Mucosa of rectum (tissue), 2 donors: ENCODE measurements at regions not wholly inside any gene's neighbourhood (a gene's known extent, or its start where the extent isn't known, plus 50 kb on each side); places are given as distances from the start of the nearest gene placed in this dataset.

Experiments
- H3K27ac ChIP-seq, 2 donors: one replicate each; pipeline ENCODE4 v1.7.0; 2013; ENCODE audit warnings: inconsistent platforms in 2 of 2, low read depth in 2 of 2, low read length in 2 of 2
- H3K27me3 ChIP-seq, 2 donors: one replicate each; pipeline ENCODE4 v1.7.0; 2013; ENCODE audit warnings: low read length in 2 of 2; ENCODE audit not compliant: control insufficient read depth in 2 of 2, insufficient read depth in 2 of 2
- H3K36me3 ChIP-seq, 2 donors: one replicate each; pipeline ENCODE4 v1.7.0; 2013; ENCODE audit warnings: low read length in 2 of 2; ENCODE audit not compliant: control insufficient read depth in 2 of 2, insufficient read depth in 2 of 2
- H3K4me1 ChIP-seq, 2 donors: one replicate each; pipeline ENCODE4 v1.7.0; 2013; ENCODE audit warnings: low read length in 2 of 2, mild to moderate bottlenecking in 1 of 2; ENCODE audit not compliant: control insufficient read depth in 2 of 2, insufficient read depth in 2 of 2
- H3K4me3 ChIP-seq, 2 donors: one replicate each; pipeline ENCODE4 v1.7.0; 2013; ENCODE audit warnings: low read length in 2 of 2
- H3K9ac ChIP-seq, 2 donors: one replicate each; pipeline ENCODE4 v1.7.0; 2013; ENCODE audit warnings: low read length in 2 of 2, low read depth in 1 of 2, mild to moderate bottlenecking in 1 of 2
- H3K9me3 ChIP-seq, 2 donors: one replicate each; pipeline ENCODE4 v1.7.0; 2013; ENCODE audit warnings: low read length in 2 of 2; ENCODE audit not compliant: control insufficient read depth in 2 of 2
- donor health status: healthy.
- donor health status: Normal muscosa, but diverticular disease.

DNA sequence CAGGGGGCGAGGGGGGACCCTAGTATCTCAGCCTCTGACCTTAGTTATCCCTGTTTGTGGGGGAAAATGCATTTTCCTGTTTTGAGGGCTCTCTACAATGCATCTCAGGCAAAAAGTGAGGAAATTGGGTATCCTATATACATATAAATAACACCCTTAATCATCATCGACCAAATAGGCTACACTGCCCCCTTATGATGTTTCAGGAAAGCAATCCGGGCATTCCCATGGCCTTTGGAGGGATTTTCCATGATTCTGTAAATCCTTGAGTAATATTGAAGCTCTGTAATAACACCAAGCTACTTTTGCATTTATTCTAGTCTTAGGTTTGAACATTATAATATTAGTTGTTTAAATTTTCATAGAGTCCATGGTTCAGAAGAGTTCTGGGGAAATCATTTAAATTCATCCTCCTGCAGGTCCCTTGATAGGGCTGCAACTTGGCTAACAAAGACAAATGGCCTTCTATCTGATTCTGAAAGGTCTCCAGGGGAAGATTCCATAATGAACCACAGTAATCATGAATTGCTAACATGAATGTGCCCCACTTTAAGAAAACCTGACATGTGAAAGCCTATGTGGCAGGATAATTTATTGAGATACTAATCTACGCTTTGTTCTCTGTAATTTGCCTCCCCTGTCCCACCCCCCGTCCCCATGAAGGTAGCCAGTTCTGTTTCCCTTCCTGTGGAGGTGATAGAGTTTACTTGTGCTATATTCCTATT lies 91.5 kb upstream of the SCOC start:
- Histone ChIP-seq H3K36me3 (no peaks in the 10 kb centered on the region), H3K27ac (no peak overlapping the region), H3K27me3 (no peaks in the 10 kb centered on the region), H3K4me3 (no peak overlapping the region), H3K4me1 (no peaks in the 10 kb centered on the region), H3K9me3 (no peaks in the 10 kb centered on the region), H3K9ac (no peak overlapping the region)

DNA sequence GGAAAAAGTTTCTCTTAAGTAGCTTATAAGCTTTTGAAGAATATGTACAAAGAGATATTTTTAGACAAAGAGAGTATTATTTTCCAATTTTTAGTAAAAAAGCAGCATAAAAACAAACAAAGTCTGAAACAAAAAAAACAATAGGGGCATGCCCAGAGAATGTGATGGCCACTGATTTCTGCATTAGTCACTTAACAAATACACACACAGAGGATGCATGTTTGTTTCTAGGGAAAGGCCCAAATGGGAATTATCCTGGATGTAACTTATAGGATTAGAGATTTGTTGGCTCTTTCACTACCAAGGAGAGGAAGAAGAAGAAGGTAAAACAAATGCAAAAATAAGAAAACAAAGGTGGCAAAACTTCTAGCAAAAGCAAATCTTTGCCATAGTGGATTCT lies 95.9 kb upstream of the SCOC start:
- H3K9ac ChIP-seq = no peak overlapping the region
- H3K36me3 ChIP-seq = no peaks in the 10 kb centered on the region

GRCh38 chr4:140271553-140271952 lies 101.9 kb upstream of the SCOC start:
- H3K4me3 ChIP-seq = no peak overlapping the region
- H3K4me1 ChIP-seq = no peaks in the 10 kb centered on the region
- no peaks in the 10 kb centered on the region for H3K27me3 ChIP-seq
- H3K27ac ChIP-seq = no peak overlapping the region
- no peaks in the 10 kb centered on the region for H3K36me3 ChIP-seq
- H3K9me3 ChIP-seq = no peaks in the 10 kb centered on the region
- no peak overlapping the region for H3K9ac ChIP-seq

More for the DNA sequence above, 95.9 kb upstream of the SCOC start:
- no peak overlapping the region for H3K27ac ChIP-seq
- no peak overlapping the region for H3K4me3 ChIP-seq
- H3K27me3 ChIP-seq = no peaks in the 10 kb centered on the region
- H3K9me3 ChIP-seq = no peaks in the 10 kb centered on the region
- no peaks in the 10 kb centered on the region for H3K4me1 ChIP-seq

DNA sequence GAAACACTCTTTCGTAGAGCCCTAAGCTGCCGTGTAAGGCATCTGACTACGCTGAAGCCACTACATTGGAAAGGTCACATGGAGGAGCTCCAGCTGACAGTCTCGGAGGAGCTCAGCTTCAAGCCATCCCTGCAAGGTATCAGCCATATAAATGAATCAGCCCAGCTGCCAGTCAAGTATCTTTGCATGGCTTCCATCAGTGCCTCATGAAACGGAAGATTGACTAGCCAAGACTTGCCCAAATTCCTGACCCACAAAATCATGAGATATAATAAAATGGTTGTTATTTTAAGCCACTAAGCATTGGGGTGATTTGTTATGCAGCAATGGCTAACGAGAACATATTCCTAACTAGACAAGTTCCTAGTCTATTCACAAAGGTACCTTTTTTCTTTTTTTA lies 104.1 kb upstream of the SCOC start:
- H3K27ac ChIP-seq = no peak overlapping the region
- no peaks in the 10 kb centered on the region for H3K27me3 ChIP-seq
- H3K4me3 ChIP-seq = no peak overlapping the region
- H3K36me3 ChIP-seq = no peaks in the 10 kb centered on the region
- H3K4me1 ChIP-seq = no peaks in the 10 kb centered on the region
- no peaks in the 10 kb centered on the region for H3K9me3 ChIP-seq
- no peak overlapping the region for H3K9ac ChIP-seq

- no peak overlapping the region for H3K9ac ChIP-seq
- H3K4me3 ChIP-seq = no peak overlapping the region
- no peaks in the 10 kb centered on the region for H3K4me1 ChIP-seq
- no peaks in the 10 kb centered on the region for H3K36me3 ChIP-seq
- H3K27ac ChIP-seq = no peak overlapping the region
- no peaks in the 10 kb centered on the region for H3K27me3 ChIP-seq
- no peaks in the 10 kb centered on the region for H3K9me3 ChIP-seq
Measured at GRCh38 chr4:140268186-140268841, 105.1 kb upstream of the SCOC start.

DNA sequence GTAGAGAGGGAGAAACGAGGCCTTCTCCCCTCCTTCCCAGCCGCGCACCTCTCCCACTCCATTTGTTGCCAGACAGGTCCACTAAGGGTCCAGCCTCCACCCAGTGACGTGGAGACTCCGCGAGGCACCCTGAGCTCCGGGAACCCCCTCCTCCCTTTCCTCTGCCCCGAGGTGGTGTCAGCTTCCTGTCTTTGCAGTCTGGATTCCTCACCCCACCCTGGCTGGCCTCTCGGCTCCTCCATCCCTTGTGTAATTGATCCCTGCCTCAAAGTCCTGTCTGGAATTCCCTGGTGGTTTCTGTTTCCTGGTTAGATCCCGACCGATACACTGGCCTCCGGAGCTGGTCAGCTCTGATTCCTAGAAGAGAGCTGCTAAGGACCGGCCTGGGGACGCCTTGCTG lies 105.9 kb upstream of the SCOC start:
- no peaks in the 10 kb centered on the region for H3K36me3 ChIP-seq
- H3K4me3 ChIP-seq = no peak overlapping the region
- H3K27me3 ChIP-seq = no peaks in the 10 kb centered on the region
- no peaks in the 10 kb centered on the region for H3K9me3 ChIP-seq
- H3K27ac ChIP-seq = no peak overlapping the region
- no peak overlapping the region for H3K9ac ChIP-seq
- H3K4me1 ChIP-seq = no peaks in the 10 kb centered on the region

DNA sequence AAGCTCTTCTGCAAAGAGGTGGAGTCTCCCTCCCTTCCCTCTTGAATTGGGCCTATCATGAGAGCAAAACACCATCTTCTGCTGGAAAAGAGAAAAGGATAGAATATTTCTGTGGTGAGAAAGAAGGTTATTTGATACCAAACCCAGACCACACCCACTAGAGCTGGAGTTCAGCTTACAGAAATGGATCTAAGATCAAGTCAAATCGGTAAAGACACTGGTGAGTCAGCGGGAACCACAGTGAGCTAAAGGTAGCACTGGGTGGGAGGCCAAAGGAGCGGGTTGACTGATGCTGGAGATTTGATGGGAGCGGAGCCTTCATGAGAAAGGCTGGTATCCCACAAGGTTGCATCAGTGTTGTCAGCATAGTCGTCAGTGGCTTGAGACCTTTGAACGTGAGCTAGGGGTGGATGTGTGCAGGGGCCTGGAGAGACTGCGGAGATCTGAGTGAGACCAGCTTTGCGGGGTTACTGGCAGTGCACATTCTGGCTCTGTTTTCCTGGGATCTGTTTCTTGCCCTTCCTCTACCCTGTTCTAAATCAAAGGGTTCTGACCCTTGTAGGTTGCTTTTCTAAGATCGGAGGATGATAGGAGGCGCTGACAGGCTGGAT lies 106.4 kb upstream of the SCOC start:
- Histone ChIP-seq H3K4me3 (no peak overlapping the region), H3K36me3 (no peaks in the 10 kb centered on the region), H3K9ac (no peak overlapping the region), H3K27ac (no peak overlapping the region), H3K4me1 (no peaks in the 10 kb centered on the region), H3K27me3 (no peaks in the 10 kb centered on the region), H3K9me3 (no peaks in the 10 kb centered on the region)

GRCh38 chr4:140260227-140260626 lies 106.2 kb upstream of the MAML3 start:
- H3K4me3 ChIP-seq = no peak overlapping the region
- H3K4me1 ChIP-seq = peaks cover 0 to 3% of the 10 kb centered on the region in 2 donors
- H3K9me3 ChIP-seq = no peaks in the 10 kb centered on the region
- H3K27me3 ChIP-seq = no peaks in the 10 kb centered on the region
- H3K27ac ChIP-seq = no peak overlapping the region
- no peaks in the 10 kb centered on the region for H3K36me3 ChIP-seq
- no peak overlapping the region for H3K9ac ChIP-seq

- Histone ChIP-seq H3K36me3 (no peaks in the 10 kb centered on the region), H3K9me3 (no peaks in the 10 kb centered on the region), H3K4me1 (peaks cover 0 to 6% of the 10 kb centered on the region in 2 donors)
Measured at GRCh38 chr4:140258476-140258875, 104.5 kb upstream of the MAML3 start.

DNA sequence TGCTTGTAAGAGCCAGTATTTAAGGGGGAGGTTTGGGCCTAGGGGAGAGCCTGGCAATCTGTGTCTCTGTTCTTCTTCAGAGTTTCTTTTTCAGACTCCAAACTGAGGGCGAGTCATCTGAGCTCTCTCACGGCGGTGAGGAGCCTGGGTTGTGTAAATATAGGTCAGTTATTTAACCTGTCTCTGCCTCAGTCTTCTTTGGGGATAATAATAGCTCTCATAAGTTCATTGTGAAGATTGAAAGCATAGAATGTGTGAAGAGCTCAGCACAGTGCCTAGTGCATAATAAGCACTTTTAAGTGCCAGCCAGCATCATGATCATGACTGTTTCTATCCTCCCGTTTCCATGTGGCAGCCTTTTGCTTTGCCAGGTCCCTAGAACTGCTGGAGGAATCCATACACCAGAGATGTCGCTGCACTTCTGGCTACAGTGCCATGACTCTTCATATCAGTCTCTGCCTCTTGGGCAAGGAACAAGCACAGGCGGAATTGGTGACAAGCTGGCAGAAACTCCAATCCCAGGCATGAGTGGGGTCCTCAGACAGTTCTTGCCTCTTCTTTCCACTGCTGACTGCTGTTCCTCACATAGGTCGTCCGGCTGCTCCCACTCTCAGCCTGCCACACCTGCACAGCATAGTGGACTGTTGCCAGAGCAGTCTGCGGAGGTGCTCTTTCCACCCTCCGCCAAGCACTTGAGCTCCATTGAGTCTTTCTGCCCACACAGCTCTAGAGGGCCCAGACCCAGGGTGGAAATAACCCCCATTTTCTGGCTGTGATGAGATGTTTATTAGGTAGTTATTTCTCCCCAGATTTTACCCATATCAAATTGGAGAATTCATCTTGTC lies 103.7 kb upstream of the MAML3 start:
- no peaks in the 10 kb centered on the region for H3K36me3 ChIP-seq
- no peak overlapping the region for H3K27ac ChIP-seq
- no peaks in the 10 kb centered on the region for H3K9me3 ChIP-seq
- H3K9ac ChIP-seq = no peak overlapping the region
- H3K27me3 ChIP-seq = no peaks in the 10 kb centered on the region
- H3K4me3 ChIP-seq = no peak overlapping the region
- H3K4me1 ChIP-seq = peaks cover 0 to 6% of the 10 kb centered on the region in 2 donors

More at GRCh38 chr4:140258476-140258875, 104.5 kb upstream of the MAML3 start:
- Histone ChIP-seq H3K9ac (no peak overlapping the region), H3K27ac (no peak overlapping the region), H3K27me3 (no peaks in the 10 kb centered on the region), H3K4me3 (no peak overlapping the region)
